ENCODE measurements at regions not wholly inside any gene's neighbourhood (a gene's known extent, or its start where the extent isn't known, plus 50 kb on each side); places are given as distances from the start of the nearest gene placed in this dataset.

GRCh38 chr7:80403686-80404241 lies 108.1 kb downstream of the GNAT3 start:
- no peak for DNase-seq

DNA sequence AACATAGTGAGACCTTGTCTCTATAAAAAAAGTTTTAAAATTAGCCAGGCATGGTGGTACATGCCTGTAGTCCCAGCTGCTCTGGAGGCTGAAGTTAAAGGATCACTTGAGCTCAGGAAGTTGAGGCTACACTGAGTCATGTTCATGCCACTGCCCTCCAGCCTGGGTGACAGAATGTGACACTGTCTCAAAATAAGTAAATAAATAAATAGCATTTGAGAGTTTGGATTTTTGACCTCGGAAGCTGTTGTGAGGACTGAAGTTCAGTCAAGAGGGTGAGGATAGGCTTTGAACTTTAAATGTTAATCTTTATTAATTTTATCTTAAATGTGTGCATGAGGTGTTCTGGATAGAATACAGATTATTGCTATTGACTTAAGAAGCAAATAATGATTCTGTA lies 110.2 kb downstream of the GNAT3 start:
- DNase-seq = no peak

GRCh38 chr7:80393786-80394185 lies 118.1 kb downstream of the GNAT3 start:
- no peak for DNase-seq

- no peak for DNase-seq
Observed at GRCh38 chr7:80392229-80393169, 119.4 kb downstream of the GNAT3 start.

GRCh38 chr7:80387634-80388193 lies 124.2 kb downstream of the GNAT3 start:
- DNase-seq = no peak

GRCh38 chr7:80386686-80387085 lies 125.2 kb downstream of the GNAT3 start:
- no peak for DNase-seq

GRCh38 chr7:80385508-80385907 lies 126.4 kb downstream of the GNAT3 start:
- DNase-seq = no peak

DNA sequence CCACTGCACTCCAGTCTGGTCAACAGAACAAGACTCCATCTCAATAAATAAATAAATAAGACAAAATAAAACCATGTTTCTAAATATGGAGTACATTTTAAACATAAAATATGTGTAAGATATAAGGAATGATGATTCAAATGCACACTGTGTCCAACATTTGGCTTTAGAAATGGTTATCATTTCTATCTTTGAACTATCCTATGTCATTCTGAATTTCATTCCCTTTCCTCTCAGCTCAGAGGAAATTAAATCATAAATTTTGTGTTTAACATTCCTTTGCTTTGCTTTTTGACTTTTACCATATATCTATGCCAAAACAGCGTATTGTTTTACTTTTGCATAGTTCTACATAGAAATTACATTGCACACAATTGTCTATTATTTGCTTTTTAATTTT lies 130.9 kb downstream of the GNAT3 start:
- no peak for DNase-seq

GRCh38 chr7:80379034-80379982 lies 132.6 kb downstream of the GNAT3 start:
- no peak for DNase-seq

DNA sequence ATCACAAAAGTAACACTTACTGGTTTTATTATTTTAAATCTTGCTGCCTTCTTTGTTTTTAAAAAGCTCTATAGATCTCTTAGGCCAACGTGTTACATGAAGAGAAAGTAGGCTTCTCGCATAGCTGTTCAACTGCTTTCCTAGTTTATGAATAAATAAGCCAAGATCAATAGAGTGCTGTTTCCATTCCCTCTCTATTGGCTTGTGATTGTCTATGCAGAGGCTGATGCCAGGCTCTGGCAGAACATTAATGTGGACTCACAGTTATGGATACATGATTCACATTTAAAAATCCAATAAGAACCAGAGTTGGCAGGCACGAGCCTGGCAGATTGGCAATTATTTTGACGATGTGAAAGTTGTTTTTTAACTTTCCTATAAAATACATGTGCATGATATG lies 137.5 kb downstream of the GNAT3 start:
- DNase-seq = no peak

- DNase-seq = no peak
Observed at GRCh38 chr7:80373429-80374032, 138.3 kb downstream of the GNAT3 start.

DNA sequence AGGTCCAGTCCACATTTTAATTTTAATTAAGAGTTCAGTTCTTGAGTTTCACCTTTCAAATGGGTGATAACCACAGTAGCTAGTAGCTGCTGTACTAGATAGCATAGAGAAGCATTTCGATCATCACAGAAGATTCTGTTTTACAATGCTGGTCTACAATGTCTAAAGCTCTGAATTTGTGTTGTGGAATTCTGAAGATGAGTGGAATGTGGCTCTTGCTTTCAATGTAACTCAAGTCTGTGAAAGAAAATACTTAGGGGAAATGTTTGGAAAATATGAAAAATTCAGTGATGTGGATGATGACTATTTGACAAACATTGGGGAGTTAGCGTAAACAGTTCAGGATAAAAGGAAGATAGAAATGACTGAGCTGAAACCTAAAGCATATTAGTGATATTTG lies 139.4 kb downstream of the GNAT3 start:
- DNase-seq = no peak

DNA sequence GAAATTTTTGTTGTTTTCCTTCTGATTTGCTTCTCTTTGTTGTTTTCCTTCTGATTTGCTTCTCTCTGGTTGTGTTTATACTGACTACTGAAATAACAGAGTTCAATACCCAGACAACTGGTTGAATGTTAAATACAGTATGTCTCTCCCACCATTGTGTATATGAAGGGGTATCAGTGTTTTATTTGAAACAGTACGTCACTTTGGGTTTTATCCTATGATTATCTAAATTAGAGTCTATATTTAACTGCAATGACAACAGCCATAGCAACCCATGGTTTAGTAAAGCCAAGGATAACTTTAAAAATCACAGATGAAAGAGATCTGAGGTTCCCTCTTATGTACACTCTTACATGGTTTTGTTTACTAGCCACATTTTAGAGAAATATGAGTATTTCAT lies 141.3 kb downstream of the GNAT3 start:
- no peak for DNase-seq

- DNase-seq = no peak
Observed at GRCh38 chr7:80369321-80369720, 142.5 kb downstream of the GNAT3 start.

GRCh38 chr7:80362677-80363076 lies 149.2 kb downstream of the GNAT3 start:
- DNase-seq = no peak

GRCh38 chr7:80362010-80362618 lies 149.8 kb downstream of the GNAT3 start:
- no peak for DNase-seq

DNA sequence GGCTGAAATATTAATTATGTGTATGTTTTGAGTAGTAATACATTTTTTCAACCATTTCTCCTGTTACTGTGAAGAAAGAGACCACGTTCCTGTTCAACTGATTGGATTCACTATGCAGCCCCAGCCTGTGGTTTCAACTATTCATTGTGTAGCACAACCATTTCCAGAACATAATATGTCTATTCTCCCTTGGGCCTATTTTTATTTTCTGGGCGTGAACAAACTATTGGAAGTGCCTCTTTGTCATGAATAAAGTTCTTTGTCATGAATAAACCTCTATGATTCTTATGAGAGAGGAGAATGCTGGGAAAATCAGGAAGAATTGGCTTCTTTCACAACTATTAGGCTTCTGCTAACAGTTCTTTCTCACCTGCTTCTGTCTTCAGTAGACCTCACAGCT lies 152.4 kb downstream of the GNAT3 start:
- no peak for DNase-seq

- DNase-seq = no peak
Observed at GRCh38 chr7:80359029-80359428, 152.8 kb downstream of the GNAT3 start.

DNA sequence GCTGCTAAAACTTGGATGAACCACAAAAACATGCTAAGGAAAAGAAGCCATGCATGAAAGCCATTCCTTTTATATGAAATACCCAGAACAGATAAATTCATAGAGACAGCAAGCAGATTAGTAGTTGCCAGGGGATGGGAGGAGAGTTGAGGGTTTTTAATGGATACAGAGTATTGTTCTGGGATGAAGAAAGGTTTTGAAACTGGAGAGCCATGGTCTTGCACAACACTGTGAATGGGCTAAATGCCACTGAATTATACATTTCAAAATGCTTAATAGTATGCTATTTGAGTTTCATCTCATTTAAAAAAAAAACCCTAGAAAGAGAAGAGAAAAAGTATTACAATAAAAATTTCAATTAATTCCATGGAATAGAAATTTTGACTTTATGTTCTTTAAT lies 154.3 kb downstream of the GNAT3 start:
- DNase-seq = no peak

DNA sequence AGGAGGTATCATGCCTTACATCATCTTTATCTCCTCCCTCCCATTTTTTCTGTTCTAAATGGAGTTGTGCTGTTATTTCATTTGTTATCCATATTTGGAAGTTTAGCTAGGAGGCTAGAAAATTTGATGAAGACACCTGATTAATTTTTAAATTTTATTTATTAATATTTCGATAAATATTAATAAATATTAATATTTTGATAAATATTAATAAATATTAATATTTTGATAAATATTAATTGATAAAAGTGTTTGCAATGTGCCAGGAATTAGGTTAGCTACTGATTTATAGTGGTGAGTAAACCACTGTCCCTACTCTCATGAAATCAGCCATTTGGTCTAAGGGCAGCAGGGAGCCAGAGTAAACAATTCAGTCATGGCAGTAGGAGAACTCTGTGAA lies 161.4 kb downstream of the GNAT3 start:
- DNase-seq = no peak

GRCh38 chr7:80348223-80348622 lies 163.6 kb downstream of the GNAT3 start:
- DNase-seq = no peak

- no peak for DNase-seq
Observed at GRCh38 chr7:80347173-80347572, 164.7 kb downstream of the GNAT3 start.
